ENCODE measurements at regions not wholly inside any gene's neighbourhood (a gene's known extent, or its start where the extent isn't known, plus 50 kb on each side); places are given as distances from the start of the nearest gene placed in this dataset.

DNA sequence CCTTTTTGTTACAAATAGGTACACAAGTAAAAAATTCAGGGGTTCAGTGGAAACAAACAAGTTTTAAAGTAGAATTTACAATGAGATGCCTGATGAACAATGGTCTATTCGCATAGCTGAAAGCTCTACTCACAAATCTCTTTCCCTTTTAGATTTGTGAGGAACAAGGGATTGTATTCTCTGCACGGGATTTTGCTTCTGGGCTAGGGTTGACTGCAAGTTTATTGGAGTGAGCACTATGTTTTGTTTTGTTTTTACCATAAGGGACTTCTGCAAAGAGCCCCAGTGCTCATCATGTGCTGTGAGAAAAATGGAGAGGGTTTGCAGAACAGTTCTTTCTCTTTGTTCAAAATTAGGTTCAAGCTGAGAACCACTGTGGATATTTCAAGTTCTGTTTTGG lies 160.5 kb downstream of the DLEU7 start:
- TF ChIP-seq, protein P1, sequence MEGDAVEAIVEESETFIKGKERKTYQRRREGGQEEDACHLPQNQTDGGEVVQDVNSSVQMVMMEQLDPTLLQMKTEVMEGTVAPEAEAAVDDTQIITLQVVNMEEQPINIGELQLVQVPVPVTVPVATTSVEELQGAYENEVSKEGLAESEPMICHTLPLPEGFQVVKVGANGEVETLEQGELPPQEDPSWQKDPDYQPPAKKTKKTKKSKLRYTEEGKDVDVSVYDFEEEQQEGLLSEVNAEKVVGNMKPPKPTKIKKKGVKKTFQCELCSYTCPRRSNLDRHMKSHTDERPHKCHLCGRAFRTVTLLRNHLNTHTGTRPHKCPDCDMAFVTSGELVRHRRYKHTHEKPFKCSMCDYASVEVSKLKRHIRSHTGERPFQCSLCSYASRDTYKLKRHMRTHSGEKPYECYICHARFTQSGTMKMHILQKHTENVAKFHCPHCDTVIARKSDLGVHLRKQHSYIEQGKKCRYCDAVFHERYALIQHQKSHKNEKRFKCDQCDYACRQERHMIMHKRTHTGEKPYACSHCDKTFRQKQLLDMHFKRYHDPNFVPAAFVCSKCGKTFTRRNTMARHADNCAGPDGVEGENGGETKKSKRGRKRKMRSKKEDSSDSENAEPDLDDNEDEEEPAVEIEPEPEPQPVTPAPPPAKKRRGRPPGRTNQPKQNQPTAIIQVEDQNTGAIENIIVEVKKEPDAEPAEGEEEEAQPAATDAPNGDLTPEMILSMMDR (IDR thresholded peaks at IDR 0.05) = no peak
- no peak for TF ChIP-seq POLR2AphosphoS5 (IDR thresholded peaks at IDR 0.05)

Measured in transverse colon (tissue), 4 donors.